CD4-positive, alpha-beta T cell treated with Interleukin-10 for 1 hour (primary cell): ENCODE measurements at regions not wholly inside any gene's neighbourhood (a gene's known extent, or its start where the extent isn't known, plus 50 kb on each side); places are given as distances from the start of the nearest gene placed in this dataset.

ENCODE experiments used
- DNase-seq: peaks from one replicate; pipeline ENCODE4 v3.0.0-alpha.2; 2020

DNA sequence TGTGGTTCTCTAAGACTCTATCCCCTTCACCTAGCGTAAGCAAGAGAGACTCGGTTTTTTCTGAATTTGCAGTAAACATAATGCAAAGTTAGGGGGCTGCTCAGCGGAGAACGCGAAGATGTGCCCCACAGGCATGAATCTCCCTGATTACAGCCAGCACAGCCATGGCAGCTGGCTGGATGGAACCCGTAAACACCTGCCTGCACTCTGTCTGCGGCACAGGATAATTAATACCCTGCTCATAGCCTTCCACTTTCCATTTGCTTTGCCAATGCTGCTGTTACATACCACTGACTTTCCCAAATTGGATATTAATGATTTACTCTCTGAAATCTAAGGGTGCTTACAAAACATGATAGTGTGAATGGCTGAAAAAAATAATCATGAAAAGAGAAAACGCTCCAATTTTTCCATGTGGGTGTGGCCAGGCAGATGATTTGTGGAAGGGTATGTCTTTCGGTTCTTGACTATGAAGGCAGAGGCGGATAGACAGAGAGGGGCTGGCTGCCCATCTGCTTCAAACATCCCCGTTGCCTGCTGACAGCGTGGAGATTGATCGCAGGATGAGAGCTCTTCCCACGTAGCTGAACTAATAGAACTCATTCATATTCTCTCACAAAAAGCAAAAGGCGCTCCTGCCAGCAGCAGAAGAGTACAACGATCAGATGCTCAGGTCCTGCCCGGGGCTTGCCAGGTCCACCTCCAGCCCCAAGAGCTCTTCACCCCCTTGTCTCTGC lies 193.2 kb upstream of the GHITM start:
- no peak for DNase-seq

DNA sequence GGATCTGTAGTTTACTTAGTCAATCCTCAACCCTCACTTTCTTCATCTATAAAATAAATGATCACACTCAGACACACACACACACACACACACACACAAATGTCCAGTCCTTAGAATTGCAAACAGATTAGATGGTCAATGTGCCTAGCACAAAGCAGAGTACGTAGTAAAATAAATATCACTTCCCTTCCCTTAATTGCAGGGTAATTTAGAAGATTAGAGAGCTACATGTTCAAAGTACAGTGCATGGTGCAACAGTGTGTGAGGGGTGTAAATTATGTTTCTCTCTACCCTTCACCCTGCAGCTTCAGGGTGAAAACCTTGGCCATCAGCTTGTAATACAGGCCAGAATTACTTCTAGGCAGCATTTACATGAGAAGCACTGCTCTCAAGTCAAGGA lies 187.0 kb upstream of the GHITM start:
- no peak for DNase-seq

DNA sequence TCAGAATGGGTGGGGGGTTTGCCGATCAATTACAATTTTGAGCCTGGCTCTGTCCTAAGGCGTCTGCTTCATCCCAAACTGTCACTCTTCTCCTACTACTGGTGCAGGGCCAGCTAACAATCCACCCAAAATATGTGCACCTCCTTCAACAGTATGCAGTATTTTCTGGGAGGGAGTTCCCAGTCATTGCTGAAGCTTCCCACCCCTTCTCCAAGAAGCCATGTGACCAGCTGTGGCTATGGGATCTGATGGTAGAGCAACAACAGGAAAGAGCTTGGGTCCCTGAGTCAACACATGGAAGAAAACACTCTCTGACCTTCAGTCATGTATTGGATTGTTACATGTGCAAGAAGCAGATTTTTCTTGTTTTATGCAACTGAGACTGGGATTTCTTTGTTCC lies 185.7 kb upstream of the GHITM start:
- no peak for DNase-seq

DNA sequence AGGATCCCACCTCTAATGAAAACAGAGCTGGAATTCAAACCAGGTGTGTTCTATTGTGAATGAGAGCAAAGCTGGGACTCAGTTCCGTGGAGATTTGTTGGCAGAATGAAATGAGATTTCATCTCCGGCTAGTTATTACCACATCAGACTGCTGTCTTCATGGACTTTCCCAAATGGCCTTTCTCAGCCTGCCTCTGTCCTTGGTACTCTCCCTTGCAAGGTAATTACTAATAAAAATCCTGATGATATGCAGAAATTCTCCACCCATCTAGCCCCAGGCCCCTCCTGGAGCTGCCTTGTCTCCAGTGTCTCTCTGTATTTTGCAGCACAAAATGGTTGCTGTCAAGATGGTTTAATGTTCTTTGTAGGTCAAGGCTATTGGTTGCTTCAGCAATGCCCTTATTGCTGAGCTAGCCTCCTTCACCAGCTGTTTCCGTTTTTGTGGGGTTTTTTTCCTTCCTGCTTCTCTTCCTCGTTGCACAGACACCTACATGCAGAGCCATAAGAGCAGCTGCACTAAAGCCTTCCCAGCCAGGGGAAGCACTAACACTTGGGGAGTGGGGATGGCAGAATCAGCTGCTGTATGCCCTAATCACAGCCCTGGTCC lies 185.0 kb upstream of the GHITM start:
- DNase-seq: no peak

DNA sequence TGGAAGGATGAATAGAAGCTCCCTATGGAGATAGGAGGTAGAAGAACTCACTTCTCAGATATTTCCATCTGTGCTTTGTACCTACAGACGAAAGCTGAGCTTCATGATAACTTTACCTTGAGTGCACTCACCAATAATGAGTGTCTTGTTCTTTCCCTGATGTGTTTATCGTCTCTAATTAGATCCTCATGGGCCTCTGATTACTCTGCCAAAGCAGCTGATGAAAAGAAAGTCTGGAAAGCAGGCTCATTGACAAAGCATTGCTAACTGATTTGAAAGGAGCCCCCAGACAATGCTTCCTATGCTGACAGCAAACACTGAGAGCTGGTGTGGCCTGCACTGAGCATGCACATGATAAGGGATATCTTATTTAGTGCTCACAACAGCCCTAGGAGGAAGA lies 183.9 kb upstream of the GHITM start:
- DNase-seq: no peak

DNA sequence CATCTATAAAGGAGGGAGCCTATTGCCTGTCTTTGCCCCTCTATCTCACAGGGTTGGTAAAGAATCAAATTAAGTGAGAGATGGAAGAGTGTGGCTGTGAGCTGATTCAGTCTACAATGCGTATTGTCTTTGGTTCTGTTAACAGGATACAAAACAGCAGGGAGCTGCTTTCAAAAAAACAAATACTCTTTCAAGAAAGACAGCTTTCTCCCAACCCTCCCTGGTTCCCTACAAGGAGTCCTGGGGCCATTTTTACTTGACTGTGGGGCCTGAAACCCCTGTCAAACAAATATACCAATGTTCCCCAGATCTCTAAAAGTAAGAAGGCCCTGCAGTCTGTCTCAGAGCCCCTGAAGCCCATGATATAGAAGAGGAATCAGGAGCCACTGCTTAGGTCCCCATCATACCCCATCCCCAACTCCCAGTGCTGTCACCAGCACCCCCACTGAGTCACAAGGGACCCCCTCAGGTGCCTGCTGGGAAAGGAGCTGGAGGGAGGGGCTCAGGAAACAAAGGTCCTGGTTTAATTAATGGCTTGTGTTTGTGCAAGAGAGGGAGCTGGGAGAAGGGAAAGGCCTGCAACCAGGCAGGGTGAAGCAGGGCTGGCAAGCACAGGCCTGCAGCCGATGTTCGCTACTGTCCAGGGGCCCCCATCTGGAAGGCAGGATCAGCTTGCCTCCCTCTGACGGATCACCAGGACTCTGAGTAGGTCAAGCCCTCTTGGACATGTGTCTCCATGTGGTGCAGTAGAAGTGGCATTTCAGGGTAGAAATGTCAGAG lies 182.0 kb upstream of the GHITM start:
- no peak for DNase-seq

DNA sequence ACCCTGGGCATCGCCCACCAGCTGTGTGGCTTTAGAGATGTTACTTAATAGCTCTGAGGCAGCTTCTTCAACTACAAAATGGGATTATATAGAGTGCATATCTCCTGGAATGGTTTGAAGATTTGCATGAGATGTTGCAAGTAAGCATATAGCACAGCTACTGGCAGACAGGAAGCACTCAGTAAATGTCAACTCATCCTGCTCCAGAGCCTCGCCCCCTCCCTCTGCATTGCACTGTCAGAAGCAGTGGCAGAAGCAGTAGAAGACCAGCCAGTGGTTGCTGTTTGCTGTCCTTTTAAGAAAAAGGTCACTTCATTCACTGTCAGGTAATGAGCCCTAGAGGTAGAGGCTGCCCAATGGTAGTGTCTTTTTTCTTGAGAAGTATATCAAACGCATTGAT lies 180.0 kb upstream of the GHITM start:
- DNase-seq: no peak

DNA sequence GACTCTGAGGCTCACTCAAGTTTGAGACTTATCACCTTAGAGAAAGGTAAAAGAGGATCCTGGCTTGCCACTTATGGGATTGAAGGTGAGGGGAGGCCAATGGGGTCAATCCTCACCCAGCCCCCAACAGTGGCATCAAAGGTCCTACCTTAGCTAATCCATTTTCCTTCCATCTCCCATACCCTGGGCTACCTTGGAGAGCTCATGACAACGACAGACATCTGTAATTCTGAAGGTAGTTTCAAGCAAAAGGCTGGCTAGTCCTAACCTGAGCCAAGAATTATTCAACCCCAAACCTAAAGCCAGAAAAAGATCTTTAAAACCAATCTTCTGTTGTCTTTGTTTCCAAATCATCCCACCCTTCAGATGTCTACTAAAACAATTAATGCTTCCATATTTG lies 179.2 kb upstream of the GHITM start:
- DNase-seq: no peak

DNA sequence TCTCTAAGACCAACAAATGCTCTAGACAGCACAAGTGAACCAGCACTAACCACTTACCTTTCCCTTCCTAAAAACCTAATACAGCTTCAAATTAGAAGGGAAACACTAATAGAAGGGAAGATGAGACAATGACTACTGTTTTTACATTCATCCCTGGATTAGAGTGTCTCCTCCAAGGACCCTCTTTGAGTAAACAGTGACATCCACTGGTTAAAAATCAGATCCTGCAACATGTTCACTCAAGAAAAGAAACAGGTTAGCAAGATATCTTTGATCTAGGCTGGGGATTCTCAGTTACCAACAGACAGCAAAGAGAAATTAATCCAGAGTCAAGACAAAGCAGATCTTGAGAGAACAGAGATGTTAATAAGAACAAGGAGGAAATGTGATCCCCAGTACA lies 177.7 kb upstream of the GHITM start:
- DNase-seq: no peak

DNA sequence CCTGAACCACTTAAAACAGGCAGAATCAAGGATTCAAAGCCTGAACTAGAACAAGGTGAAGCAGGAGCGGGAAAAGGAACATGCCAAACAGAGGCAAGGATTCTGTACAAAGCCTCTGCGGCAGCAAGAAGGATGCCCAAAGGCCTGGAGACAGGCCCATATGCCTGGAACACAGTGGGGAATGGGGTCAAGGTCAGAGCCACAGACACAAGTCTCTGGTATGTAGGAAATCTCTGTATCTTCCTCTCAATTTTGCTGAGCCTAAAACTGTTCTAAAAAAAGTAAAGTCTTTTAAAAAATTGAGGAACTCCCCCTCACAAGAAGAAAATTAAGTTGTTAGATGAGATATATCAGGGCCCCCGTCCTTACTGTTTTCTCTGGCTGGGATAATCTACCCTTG lies 175.9 kb upstream of the GHITM start:
- DNase-seq: no peak

DNA sequence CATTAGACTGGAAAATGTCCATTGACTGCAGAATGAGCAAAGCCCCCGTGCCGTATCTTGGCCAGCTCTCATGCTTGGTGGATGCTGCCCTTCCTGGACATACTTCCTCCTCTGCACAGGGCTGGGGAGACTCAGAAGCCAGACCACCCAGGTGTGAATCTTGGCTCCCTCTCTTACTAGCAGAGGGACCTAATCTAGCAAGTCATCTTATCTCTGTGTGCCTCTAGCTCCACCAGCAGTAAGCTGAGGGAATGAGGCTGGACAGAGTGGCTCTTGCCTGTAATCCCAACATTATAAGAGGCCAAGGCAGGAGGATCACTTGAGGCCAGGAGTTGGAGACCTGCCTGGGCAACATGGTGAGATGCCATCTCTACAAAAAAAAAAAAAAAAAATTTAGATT lies 173.8 kb upstream of the GHITM start:
- DNase-seq: no peak

DNA sequence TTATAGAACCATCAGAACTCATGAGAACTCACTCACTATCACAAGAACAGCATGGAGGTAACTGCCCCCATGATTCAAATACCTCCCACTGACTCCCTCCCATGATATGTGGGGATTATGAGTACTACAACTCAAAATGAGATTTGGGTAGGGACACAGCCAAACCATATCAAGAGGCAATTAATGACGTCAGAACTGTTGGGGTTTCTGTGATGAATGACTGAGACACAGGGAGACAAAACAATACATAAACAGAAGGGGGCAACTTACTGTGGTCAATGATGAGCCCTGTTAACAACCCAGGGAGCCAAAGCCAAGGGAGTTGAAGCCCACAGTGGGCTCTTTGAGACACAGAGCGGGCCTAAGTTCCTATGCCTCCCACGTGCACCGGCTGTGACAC lies 171.3 kb upstream of the GHITM start:
- no peak for DNase-seq

DNA sequence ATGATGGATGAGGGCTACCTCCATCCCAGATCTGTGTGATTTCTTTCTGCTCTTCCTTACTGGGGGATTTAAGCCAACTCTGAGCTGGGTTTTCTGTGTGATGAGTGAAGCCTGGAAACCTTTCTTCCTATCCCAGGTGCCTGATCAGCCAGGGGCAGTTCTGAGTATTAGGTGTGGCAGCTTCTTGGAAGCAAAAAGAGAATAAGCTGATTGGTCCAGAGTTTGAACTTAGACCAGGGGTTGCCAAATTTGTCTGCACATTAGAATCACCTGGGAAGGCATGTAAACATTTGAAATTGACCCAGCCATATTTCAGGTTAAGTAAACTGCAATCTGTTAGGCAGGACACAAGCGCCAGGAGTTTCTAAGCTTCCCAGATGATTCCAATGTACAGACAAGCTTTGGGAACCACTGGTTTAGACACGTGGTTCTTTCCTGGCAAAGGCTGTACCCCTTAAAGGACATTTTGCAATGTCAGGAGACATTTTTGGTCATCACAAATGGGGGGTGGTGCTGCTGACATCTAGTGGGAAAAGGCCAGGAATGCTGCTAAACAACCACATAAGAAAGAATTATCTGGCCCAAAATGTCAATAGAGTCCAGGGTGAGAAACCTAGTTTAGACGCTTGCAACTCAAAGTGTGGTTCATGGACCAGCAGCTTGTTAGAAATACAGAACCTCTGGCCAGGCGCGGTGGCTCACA lies 160.5 kb upstream of the GHITM start:
- DNase-seq: no peak

DNA sequence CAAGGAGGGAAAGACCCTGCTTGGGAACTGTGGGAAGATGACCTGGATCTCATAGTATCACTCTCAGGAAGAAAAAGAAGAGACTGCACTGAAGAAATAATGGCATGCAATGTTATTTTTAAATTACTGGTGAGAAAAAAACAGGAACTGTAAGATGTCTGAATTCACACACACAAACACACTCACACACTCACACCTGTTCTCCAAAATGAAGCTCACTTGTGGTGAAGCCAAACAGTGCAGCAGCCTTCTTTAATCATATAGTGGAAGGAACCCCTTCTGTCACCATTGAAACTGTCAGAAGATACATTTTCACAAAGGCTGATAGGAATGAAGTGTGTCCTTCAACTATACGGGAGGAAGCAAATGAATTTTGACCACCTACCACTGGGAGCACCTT lies 156.5 kb upstream of the GHITM start:
- DNase-seq: no peak

DNA sequence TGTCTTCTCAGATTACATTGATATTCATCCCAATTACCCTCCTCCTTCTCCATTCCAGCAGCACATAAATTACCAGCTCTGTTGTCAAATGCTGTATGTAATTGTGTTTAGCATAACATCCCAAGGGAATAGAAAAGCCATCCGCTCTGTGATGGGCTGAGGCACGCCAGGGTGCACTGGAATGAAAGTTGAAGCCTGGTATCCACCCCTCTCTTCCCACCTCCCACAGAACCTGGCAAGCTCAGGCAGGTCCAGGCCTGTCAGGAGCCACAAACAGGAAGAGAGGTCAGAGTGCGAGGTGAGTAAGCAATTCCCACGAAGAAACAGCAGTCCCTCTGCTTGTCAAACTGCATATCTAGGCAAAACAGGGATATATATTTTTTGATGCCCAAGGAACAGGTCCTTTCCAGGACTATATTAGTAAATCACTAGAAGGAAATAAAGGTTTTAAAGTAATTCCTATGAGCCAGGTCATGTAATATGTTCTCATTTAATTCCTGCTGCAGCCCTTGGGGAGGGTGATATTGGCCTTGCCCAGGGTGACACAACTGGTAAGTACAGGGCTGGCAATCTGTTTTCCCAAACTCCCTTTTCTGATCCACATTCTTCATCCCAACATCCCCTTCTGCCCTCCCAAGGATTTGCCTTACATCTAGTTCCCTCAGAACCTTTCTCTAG lies 155.6 kb upstream of the GHITM start:
- no peak for DNase-seq

DNA sequence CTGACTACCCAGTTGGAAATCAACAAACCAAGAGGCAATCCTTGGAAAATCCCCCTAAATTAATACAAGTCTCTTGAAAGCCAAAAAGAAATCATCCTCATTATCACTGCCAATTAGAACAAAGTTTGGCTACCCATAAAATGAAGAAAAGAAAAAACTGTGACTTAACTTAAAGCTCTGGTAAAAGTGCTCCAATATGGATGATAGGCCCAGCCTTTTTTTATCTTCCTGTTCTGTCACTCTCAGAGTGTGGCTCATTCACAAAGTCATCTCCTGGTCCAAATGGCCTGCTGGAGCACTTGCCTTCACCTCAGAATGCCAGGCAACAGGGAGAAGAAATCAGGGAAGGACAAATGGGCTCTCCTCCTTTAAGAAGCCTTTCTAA lies 155.1 kb upstream of the GHITM start:
- DNase-seq: no peak

DNA sequence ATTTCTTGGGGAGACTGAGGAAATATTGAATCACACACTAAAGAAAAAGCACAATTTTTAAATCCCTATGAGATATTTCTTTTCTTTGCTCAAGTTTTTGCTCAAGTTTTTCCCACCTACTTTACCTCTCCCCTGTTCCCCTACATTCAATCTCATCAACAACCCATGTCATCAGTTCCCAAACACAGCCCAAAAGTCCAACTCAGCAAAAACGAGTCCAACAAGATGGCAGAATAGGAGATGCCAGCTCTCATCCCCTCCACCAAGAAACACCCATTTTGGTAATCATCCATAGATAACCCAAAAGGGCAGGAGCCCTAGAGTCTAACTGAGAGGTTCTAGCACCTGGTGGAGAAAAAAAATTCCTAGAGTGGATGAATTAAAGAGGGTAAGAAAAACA lies 152.5 kb upstream of the GHITM start:
- DNase-seq: no peak

DNA sequence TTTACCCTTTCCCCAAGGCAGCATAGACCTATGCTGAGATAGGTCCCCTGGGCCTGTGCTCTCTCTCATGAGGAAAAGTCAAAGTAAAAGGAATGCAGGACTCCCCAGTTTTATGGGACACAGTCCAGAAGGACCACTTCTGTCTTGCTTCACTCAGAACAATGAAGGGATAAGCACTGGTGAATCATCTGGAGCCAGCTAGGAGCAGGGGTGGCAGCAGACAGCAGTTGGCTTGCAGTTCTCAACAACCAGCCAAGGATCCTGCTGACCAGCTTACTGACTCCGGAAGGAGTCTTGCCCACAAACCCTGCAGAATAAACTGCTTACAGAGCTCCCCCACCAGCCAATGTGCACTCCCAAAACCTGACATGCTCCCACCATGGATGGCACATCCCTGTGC lies 152.1 kb upstream of the GHITM start:
- no peak for DNase-seq

DNA sequence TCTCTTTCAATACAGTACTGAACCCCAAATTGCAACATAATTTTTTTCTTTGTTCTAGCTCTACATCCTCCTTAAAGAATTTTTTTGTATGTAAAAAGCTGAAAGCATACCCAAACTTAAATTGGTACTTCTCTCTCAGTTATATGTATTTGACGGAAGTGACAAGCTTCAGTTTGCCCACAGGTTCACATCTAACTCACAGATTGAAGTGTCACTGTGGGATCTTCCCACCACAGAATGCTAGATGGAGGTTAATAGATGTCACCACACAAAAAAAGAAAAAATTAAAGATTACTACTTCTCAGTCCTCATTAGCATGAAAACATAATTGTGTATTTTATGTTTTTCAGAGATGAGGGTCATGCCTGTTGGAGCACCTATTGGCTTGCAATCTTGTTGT lies 150.9 kb upstream of the GHITM start:
- DNase-seq: no peak

DNA sequence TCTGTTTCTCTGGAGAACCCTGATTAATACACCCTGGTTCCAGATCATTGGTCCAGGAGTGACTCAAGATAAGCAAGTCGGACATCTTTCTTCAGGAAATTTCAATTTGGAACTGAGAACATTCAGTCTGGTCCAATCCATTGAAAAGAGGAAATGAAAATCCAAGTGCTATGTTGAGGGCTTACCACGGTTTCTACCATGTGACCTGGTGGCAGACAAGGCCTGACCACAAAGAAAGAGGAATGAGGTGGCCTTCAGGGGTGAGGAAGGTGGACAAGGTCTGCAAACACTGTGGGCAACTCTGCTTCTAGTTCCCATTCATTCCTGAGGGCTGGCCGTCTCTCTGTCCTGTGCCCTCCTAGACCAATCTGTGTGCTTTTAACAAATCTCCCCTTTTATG lies 149.2 kb upstream of the GHITM start:
- no peak for DNase-seq

DNA sequence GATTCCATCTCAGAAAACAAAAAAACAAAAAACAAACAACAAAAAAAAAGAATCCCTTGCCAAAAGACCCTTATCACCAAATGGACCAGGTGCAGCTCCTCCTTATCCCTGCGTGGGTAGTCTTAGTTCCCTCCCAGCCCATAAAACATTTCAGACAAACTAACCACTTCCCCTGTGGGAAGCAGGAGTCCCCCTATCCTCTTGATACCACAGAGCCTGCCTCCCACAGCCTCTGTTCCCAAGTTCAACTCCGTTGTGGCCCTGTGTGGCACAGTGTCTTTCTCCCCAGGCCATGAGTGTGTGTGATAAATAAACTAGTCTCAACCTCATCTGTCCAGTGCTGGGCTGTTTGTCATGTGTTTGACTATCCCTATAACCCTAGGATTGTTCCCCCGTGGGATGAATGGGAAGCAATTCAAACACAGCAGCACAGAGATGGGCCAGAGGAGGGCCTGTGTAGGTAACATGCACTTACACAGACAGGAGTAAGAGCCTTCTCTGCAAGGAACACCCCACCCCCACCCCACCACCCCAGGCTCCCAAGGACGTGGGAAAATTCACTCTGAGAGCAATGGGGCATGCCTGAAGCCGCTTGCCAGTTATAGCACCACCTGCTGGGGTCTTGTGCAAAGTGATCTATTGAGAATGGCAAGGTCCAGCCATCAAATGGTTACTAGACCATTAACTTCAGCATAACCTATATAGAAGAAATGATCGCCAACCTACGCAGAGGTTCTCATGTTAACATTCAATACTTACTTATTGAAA lies 147.1 kb upstream of the GHITM start:
- no peak for DNase-seq

DNA sequence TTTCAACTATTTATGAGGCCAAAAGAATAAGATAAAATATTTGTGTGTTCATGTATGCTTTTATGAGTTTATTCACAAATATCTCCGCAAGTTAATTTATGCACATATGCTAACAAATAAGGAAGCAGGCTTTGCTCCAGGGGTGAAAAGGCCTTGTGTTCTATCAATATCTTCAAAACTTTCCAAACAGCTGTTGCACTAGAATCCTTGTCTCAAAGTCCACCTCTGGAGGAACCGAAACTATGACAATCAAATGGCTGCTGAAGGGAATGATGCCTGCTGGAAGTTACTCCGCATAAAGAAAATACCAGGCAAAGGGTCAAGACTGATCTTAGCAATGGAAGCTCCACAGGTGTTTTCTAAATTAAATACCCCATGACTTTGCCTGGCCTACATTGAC lies 145.0 kb upstream of the GHITM start:
- no peak for DNase-seq
